ENCODE measurements at regions not wholly inside any gene's neighbourhood (a gene's known extent, or its start where the extent isn't known, plus 50 kb on each side); places are given as distances from the start of the nearest gene placed in this dataset.

DNA sequence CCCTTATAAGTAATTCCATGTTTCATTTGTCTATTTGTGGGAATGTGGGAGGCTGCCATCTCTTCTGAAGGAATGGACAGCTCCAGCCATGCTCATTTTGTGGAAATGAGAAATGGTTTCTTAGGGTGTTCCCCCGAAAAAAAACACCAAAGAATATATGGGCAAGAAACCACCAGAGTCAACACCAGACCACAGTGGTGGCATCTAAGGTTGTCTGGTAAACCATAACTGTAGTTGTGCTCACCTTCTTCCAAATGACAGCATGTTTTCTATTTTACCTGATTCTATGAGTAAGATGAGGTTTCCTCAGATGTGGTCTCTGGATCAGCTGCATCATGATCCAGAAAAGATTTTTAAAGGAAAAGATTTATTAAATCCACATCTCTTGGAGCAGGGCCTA, 217.0 kb upstream of the C2CD4B start:
- Mint-ChIP-seq H3K27me3 (ENCODE audit: insufficient read depth) (peaks cover 5% of the 10 kb centered on the region), H3K27ac (no peak overlapping the region), H3K9me3 (no peaks in the 10 kb centered on the region), H3K4me3 (no peak overlapping the region), H3K36me3 (ENCODE audit: low read depth) (no peaks in the 10 kb centered on the region), H3K4me1 (peaks cover 10% of the 10 kb centered on the region)
- WGBS, 2 experiments (ENCODE audit: insufficient coverage in 1 of 2, insufficient read length in 1 of 2): 100% methylated on average over 1 of the region's 1 CpG
- Histone ChIP-seq H3K4me3 (ENCODE audit: low read length) (no peak overlapping the region), H3K4me1 (ENCODE audit: control insufficient read depth, insufficient read depth, low read length) (peaks cover 5% of the 10 kb centered on the region), H3K36me3 (ENCODE audit: control insufficient read depth, insufficient read depth, low read length) (no peaks in the 10 kb centered on the region), H3K9ac (ENCODE audit: extremely low read depth, low read length, poor library complexity, severe bottlenecking) (no peak overlapping the region), H3K9me3 (ENCODE audit: control insufficient read depth, low read length) (no peaks in the 10 kb centered on the region), H3K27me3 (ENCODE audit: control insufficient read depth, insufficient read depth, low read length, poor library complexity, severe bottlenecking) (no peaks in the 10 kb centered on the region), H3K27ac (ENCODE audit: low read depth, low read length) (no peak overlapping the region)
- no peak for DNase-seq
- TF ChIP-seq, protein P1, sequence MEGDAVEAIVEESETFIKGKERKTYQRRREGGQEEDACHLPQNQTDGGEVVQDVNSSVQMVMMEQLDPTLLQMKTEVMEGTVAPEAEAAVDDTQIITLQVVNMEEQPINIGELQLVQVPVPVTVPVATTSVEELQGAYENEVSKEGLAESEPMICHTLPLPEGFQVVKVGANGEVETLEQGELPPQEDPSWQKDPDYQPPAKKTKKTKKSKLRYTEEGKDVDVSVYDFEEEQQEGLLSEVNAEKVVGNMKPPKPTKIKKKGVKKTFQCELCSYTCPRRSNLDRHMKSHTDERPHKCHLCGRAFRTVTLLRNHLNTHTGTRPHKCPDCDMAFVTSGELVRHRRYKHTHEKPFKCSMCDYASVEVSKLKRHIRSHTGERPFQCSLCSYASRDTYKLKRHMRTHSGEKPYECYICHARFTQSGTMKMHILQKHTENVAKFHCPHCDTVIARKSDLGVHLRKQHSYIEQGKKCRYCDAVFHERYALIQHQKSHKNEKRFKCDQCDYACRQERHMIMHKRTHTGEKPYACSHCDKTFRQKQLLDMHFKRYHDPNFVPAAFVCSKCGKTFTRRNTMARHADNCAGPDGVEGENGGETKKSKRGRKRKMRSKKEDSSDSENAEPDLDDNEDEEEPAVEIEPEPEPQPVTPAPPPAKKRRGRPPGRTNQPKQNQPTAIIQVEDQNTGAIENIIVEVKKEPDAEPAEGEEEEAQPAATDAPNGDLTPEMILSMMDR (conservative IDR thresholded peaks at IDR 0.05): no peak

DNA sequence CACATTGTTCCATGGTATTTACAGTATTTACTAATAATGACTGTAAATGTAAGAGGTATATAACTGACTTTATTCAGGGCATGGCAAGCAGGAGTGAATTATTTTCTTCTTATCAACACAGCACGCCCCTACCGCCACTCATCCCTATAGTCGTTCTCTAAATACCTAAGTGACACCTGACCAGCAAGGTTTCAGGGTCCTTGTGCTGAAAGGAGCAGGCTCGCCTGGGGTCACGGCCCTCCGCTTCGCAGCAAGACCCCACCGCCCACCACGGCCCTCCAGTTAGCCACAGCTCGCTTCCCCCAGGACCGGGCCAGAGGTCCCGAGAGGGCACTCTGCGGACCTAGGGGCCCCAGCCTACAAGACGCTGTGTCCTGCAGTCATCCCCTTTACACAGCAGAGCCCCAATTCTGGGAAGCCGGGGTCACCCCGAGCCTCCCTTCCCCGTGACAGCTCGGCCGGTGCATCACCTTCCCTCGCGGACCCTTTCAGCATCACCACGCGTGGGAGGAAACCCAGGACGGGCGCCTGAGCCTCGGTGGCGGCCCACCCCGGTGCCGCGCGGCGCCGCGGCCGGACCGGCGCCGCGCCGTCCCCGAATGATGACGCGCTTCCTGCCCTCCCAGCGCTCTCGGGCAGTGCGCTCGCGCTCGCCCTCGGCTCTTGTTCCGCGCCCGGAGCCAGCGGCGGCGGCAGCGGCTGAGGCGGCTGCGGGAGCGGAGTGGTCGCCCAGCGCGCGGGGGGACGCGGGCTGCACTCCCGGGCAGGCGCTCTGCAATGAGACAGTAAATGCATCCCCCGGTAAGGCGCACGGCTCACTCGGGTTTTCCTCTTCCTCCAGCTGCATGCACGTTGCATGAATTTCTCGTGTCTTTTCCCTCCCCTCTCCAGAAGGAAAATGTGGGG, 225.1 kb upstream of the C2CD4B start, which contains the start of gene TLN2:
Gene TLN2 (plus strand): TSS at position 666 of the 906 bp plus-strand sequence.
- Histone ChIP-seq H3K4me1 (ENCODE audit: control insufficient read depth, insufficient read depth, low read length) (peaks cover 7% of the 10 kb centered on the region), H3K9me3 (ENCODE audit: control insufficient read depth, low read length) (no peaks in the 10 kb centered on the region), H3K27me3 (ENCODE audit: control insufficient read depth, insufficient read depth, low read length, poor library complexity, severe bottlenecking) (no peaks in the 10 kb centered on the region), H3K36me3 (ENCODE audit: control insufficient read depth, insufficient read depth, low read length) (no peaks in the 10 kb centered on the region), H3K4me3 (ENCODE audit: low read length) (peak within 1 kb of the TSS; percentile 98), H3K9ac (ENCODE audit: extremely low read depth, low read length, poor library complexity, severe bottlenecking) (peak within 1 kb of the TSS; percentile 86), H3K27ac (ENCODE audit: low read depth, low read length) (peak within 1 kb of the TSS; percentile 29)
- peak; percentile 89 for DNase-seq
- Mint-ChIP-seq H3K36me3 (ENCODE audit: low read depth) (no peaks in the 10 kb centered on the region), H3K9me3 (no peaks in the 10 kb centered on the region), H3K27ac (peak within 1 kb of the TSS; percentile 96), H3K27me3 (ENCODE audit: insufficient read depth) (peaks cover 15% of the 10 kb centered on the region), H3K4me1 (peaks cover 31% of the 10 kb centered on the region), H3K4me3 (peak within 1 kb of the TSS; percentile 88)
- TF ChIP-seq, protein P1 (conservative IDR thresholded peaks at IDR 0.05): no peak
- 0% methylated on average over 20 to 74 of the region's 74 CpGs for WGBS, 2 experiments (ENCODE audit: insufficient coverage in 1 of 2, insufficient read length in 1 of 2)

DNA sequence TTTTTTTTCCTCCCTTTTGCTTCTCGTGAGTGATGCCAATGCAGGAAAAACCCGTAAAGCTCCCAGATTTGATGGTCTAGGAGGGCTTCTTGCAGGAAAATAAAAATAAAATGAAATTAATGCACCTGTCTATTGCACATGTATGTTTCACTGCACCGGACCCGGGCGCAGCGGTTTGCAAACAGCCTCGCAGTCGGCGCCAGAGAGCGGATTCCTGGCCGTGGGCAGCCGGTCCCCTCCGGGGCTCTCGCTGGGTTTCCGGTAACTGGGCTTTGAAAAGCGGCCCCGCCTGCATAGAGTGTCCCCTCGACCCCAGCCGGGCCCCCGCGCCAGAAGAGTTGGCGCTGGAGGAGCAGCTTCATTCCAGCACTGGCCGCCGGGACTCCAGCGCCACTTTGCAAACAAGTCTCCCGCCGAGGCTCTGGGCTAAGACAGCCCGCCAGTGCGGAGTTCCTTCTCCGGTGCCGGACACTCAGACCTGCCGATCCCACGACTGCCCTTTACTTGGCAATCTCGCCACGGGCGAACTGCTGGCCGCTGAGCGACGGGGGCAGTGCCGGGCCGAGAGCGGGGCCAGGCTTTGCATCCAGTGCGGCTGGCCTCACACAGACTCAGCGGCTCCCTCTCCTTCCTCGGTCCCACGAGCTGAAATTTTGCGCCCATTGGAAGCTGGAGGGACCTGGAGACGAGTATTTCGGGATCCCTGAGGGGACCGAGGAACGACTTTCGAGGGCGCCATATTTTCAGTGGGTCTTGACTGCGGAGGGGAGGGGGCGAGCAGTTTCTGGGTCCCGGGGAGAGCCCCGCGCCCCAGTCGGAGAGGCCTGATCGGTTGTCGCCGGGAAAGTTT, 225.9 kb upstream of the C2CD4B start:
- no peaks in the 10 kb centered on the region for H3K36me3 Mint-ChIP-seq (ENCODE audit: low read depth)
- Histone ChIP-seq H3K4me3 (ENCODE audit: low read length) (peak overlapping the region; percentile 98), H3K4me1 (ENCODE audit: control insufficient read depth, insufficient read depth, low read length) (peaks cover 5% of the 10 kb centered on the region), H3K27ac (ENCODE audit: low read depth, low read length) (no peak overlapping the region), H3K27me3 (ENCODE audit: control insufficient read depth, insufficient read depth, low read length, poor library complexity, severe bottlenecking) (no peaks in the 10 kb centered on the region), H3K9ac (ENCODE audit: extremely low read depth, low read length, poor library complexity, severe bottlenecking) (peak overlapping the region; percentile 86), H3K9me3 (ENCODE audit: control insufficient read depth, low read length) (no peaks in the 10 kb centered on the region), H3K36me3 (ENCODE audit: control insufficient read depth, insufficient read depth, low read length) (no peaks in the 10 kb centered on the region)
- H3K27ac Mint-ChIP-seq: peak overlapping the region; percentile 94
- TF ChIP-seq, protein P1 (conservative IDR thresholded peaks at IDR 0.05): no peak
- WGBS, 2 experiments (ENCODE audit: insufficient coverage in 1 of 2, insufficient read length in 1 of 2): 0 to 1% methylated on average over 43 to 62 of the region's 62 CpGs
- H3K27me3 Mint-ChIP-seq (ENCODE audit: insufficient read depth): peaks cover 15% of the 10 kb centered on the region
- peaks cover 29% of the 10 kb centered on the region for H3K4me1 Mint-ChIP-seq
- no peaks in the 10 kb centered on the region for H3K9me3 Mint-ChIP-seq
- peak overlapping the region; percentile 88 for H3K4me3 Mint-ChIP-seq
- DNase-seq: peak; percentile 86

Data from endodermal cell (in vitro differentiated cells).